ENCODE measurements at regions not wholly inside any gene's neighbourhood (a gene's known extent, or its start where the extent isn't known, plus 50 kb on each side); places are given as distances from the start of the nearest gene placed in this dataset.

DNA sequence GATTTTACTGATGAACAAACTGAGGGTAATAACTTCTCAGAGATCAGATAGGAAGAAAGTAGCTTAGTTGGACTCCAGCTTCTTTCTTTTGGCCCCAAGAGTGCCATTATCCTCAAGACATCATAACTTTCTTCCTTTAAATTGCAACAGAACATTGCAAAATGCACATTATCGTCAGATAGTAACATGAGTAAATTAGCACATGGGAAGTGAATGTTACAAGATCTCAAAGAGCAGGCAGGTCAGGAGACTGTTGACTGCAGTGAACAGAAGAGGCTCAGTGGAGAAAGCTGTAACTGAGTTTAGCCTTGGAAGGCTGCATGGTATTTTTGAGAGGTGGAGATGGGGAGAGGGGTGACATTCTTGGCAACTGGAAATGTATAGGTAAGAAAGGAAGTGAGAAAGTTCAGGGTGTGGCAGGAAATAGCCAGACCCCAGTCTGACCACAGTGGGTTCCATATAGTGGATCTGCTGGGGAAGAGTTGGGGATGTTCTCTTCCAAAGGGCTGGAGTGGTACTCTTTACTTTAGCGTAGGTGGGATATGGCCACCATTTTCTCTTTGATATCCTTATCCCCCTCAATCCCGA is 307.7 kb downstream of the RPLP1 start:
- no peak for TF ChIP-seq EZH2 (IDR thresholded peaks at IDR 0.05; ENCODE audit: low read depth)
- TF ChIP-seq, protein P1, sequence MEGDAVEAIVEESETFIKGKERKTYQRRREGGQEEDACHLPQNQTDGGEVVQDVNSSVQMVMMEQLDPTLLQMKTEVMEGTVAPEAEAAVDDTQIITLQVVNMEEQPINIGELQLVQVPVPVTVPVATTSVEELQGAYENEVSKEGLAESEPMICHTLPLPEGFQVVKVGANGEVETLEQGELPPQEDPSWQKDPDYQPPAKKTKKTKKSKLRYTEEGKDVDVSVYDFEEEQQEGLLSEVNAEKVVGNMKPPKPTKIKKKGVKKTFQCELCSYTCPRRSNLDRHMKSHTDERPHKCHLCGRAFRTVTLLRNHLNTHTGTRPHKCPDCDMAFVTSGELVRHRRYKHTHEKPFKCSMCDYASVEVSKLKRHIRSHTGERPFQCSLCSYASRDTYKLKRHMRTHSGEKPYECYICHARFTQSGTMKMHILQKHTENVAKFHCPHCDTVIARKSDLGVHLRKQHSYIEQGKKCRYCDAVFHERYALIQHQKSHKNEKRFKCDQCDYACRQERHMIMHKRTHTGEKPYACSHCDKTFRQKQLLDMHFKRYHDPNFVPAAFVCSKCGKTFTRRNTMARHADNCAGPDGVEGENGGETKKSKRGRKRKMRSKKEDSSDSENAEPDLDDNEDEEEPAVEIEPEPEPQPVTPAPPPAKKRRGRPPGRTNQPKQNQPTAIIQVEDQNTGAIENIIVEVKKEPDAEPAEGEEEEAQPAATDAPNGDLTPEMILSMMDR (conservative IDR thresholded peaks at IDR 0.05), result no peak

Measured in PC-9 (cell line).